ENCODE measurements at regions not wholly inside any gene's neighbourhood (a gene's known extent, or its start where the extent isn't known, plus 50 kb on each side); places are given as distances from the start of the nearest gene placed in this dataset.

DNA sequence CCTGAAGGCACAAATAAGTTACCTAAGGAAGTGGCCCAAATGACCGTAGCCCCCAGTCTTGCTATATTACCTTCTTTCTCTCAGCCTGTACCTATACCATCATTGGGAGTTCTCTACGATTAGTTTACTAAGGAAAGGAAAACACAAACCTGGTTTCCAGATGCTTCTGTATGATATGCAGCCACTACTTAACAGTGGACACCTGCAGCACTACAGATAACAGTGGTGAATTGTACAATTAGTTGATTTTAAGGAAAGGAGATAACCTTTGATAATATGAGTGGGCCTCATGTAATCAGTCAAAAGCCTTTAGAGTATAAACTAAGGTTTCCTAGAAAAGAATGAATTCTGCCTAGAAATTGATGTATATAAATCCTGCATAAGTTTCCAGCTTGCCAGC is 1157.4 kb downstream of the KCNT2 start:
- intact Hi-C loops (cut with micrococcal nuclease; ENCODE audit: unreplicated experiment), result no loop called here
- CTCF ChIA-PET, result no interaction called here
- Histone ChIP-seq H3F3A (ENCODE audit: insufficient read depth, low read depth) (no peaks in the 10 kb centered on the region), H3K4me3 (no peak overlapping the region), H3K36me3 (ENCODE audit: low read depth) (no peaks in the 10 kb centered on the region), H4K20me1 (ENCODE audit: insufficient read depth) (no peaks in the 10 kb centered on the region), H2AFZ (no peak overlapping the region), H3K27me3 (ENCODE audit: insufficient read depth, low read depth) (no peaks in the 10 kb centered on the region), H3K9me2 (ENCODE audit: insufficient read depth) (no peaks in the 10 kb centered on the region), H3K9me3 (ENCODE audit: insufficient read depth, low read depth) (no peaks in the 10 kb centered on the region), H3K4me2 (no peak overlapping the region), H3K27ac (no peak overlapping the region), H3K4me1 (replicated peaks; ENCODE audit: insufficient read depth) (no peaks in the 10 kb centered on the region), H3K79me2 (ENCODE audit: low read depth) (no peaks in the 10 kb centered on the region)
- POLR2A ChIA-PET (ENCODE audit: unreplicated experiment), result no interaction called here
- TF ChIP-seq, protein P1, sequence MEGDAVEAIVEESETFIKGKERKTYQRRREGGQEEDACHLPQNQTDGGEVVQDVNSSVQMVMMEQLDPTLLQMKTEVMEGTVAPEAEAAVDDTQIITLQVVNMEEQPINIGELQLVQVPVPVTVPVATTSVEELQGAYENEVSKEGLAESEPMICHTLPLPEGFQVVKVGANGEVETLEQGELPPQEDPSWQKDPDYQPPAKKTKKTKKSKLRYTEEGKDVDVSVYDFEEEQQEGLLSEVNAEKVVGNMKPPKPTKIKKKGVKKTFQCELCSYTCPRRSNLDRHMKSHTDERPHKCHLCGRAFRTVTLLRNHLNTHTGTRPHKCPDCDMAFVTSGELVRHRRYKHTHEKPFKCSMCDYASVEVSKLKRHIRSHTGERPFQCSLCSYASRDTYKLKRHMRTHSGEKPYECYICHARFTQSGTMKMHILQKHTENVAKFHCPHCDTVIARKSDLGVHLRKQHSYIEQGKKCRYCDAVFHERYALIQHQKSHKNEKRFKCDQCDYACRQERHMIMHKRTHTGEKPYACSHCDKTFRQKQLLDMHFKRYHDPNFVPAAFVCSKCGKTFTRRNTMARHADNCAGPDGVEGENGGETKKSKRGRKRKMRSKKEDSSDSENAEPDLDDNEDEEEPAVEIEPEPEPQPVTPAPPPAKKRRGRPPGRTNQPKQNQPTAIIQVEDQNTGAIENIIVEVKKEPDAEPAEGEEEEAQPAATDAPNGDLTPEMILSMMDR (conservative IDR thresholded peaks at IDR 0.05), result no peak
- TF ChIP-seq EZH2 (IDR thresholded peaks at IDR 0.05; ENCODE audit: low read depth), result no peak
- no TSS peak for BruUV-seq (replicated peaks)
- no peak for DNase-seq

DNA sequence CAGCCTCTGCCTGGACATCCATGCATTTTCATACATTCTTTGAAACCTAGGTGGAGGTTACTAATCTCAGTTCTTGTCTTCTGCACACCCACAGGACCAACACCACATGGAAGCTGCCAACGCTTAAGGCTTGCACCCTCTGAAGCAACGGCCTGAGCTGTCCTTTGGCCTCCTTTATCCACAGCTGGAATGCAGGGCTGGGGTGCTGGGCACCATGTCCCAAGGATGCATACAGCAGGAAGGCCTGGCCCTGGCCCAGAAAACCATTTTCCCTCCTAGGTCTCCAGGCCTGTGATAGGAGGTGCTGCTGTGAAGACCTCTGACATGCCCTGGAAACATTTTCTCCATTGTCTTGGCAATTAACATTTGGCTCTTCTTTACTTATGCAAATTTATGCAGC is 1168.6 kb downstream of the KCNT2 start:
- POLR2A ChIA-PET (ENCODE audit: unreplicated experiment), result no interaction called here
- H2AFZ ChIP-seq, result no peak overlapping the region
- no peak overlapping the region for H3K4me3 ChIP-seq
- no peak overlapping the region for H3K27ac ChIP-seq
- no peaks in the 10 kb centered on the region for H3K27me3 ChIP-seq (ENCODE audit: insufficient read depth, low read depth)
- H3K36me3 ChIP-seq (ENCODE audit: low read depth), result no peaks in the 10 kb centered on the region
- H3K79me2 ChIP-seq (ENCODE audit: low read depth), result no peaks in the 10 kb centered on the region
- H3K4me1 ChIP-seq (replicated peaks; ENCODE audit: insufficient read depth), result no peaks in the 10 kb centered on the region
- no peaks in the 10 kb centered on the region; the same call in 1 of the 2 replicates for H3F3A ChIP-seq (ENCODE audit: insufficient read depth, low read depth)
- no peaks in the 10 kb centered on the region; the same call in 1 of the 2 replicates for H3K9me2 ChIP-seq (ENCODE audit: insufficient read depth)
- no peak overlapping the region for H3K4me2 ChIP-seq
- no TSS peak for BruUV-seq (replicated peaks)
- CTCF ChIA-PET, result no interaction called here
- DNase-seq, result no peak
- no peaks in the 10 kb centered on the region for H3K9me3 ChIP-seq (ENCODE audit: insufficient read depth, low read depth)
- H4K20me1 ChIP-seq (ENCODE audit: insufficient read depth), result no peaks in the 10 kb centered on the region
- intact Hi-C loops (cut with micrococcal nuclease; ENCODE audit: unreplicated experiment), result no loop called here
- TF ChIP-seq EZH2 (IDR thresholded peaks at IDR 0.05; ENCODE audit: low read depth), result no peak
- TF ChIP-seq, protein P1 (conservative IDR thresholded peaks at IDR 0.05), result no peak

DNA sequence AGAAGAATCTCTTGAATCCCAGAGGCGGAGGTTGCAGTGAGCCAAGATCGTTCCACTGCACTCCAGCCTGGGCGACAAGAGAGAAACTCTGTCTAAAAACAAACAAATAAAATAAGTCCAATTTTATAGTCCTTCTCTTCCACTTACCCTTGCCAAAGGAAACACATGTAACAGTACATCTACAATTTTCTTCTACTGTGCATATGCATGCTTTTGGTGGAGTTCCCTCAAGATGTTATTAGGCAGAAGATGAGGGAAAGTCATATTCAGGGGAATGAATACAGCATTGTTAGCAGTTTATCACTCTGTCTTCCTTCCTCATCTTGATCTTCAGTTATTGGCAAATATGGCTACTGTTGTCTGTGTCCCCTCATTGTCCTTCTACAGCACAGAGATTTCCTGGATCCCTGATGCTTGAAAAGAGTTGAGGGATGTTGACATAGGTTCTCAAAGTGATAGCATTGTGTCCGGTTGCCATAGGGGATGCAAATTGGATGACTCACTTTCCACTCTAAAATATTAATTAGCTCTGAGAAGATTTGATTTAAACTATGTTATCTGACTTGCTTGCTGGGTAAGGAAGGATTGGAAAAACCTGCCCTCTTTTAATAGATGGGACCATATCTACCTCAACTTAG is 1173.6 kb downstream of the KCNT2 start:
- no peak for TF ChIP-seq EZH2 (IDR thresholded peaks at IDR 0.05; ENCODE audit: low read depth)
- TF ChIP-seq, protein P1 (conservative IDR thresholded peaks at IDR 0.05), result no peak
- POLR2A ChIA-PET (ENCODE audit: unreplicated experiment), result no interaction called here
- no TSS peak for BruUV-seq (replicated peaks)

More for the DNA sequence above, 1173.6 kb downstream of the KCNT2 start:
- Histone ChIP-seq H2AFZ (no peak overlapping the region), H3K36me3 (ENCODE audit: low read depth) (no peaks in the 10 kb centered on the region), H3F3A (ENCODE audit: insufficient read depth, low read depth) (no peaks in the 10 kb centered on the region), H3K27me3 (ENCODE audit: insufficient read depth, low read depth) (no peaks in the 10 kb centered on the region), H3K4me2 (no peak overlapping the region), H3K27ac (no peak overlapping the region), H3K9me3 (ENCODE audit: insufficient read depth, low read depth) (no peaks in the 10 kb centered on the region), H4K20me1 (ENCODE audit: insufficient read depth) (no peaks in the 10 kb centered on the region), H3K79me2 (ENCODE audit: low read depth) (no peaks in the 10 kb centered on the region), H3K4me1 (replicated peaks; ENCODE audit: insufficient read depth) (no peaks in the 10 kb centered on the region), H3K9me2 (ENCODE audit: insufficient read depth) (no peaks in the 10 kb centered on the region; the same call in 1 of the 2 replicates), H3K4me3 (no peak overlapping the region)
- intact Hi-C loops (cut with micrococcal nuclease; ENCODE audit: unreplicated experiment), result no loop called here
- CTCF ChIA-PET, result no interaction called here
- DNase-seq, result no peak

Measured in PC-9 (cell line).